HepG2 (cell line): ENCODE measurements at regions not wholly inside any gene's neighbourhood (a gene's known extent, or its start where the extent isn't known, plus 50 kb on each side); places are given as distances from the start of the nearest gene placed in this dataset.

Experiments used
- AKAP8 ChIP-seq: sonication (generic); formaldehyde crosslinking; IDR thresholded peaks from 2 replicates; pipeline ENCODE4 v1.5.1; 2020; ENCODE audit warnings: mild to moderate bottlenecking, missing genetic modification reagents
- ATF4 ChIP-seq, 2 experiments: fragments of 450-650 bp in 1 of 2; sonication (generic) in 1 of 2; formaldehyde crosslinking; IDR thresholded peaks; 2 replicates each; pipeline versions ENCODE4 v1.5.0 to v1.8.0; 2020 to 2022; ENCODE audit warnings: mild to moderate bottlenecking in 1 of 2, missing genetic modification reagents in 1 of 2
- ESRRA ChIP-seq: sonication (generic); formaldehyde crosslinking; IDR thresholded peaks from 2 replicates; pipeline ENCODE4 v1.5.1; 2020; ENCODE audit warnings: mild to moderate bottlenecking, low read depth, missing genetic modification reagents
- ETV5 ChIP-seq: IDR thresholded peaks from 2 replicates; pipeline ENCODE4 v1.6.1; 2018; ENCODE audit warnings: missing biosample characterization, missing genetic modification reagents, inconsistent platforms, borderline replicate concordance
- FOXA1 ChIP-seq, 2 experiments: fragments of 450-650 bp in 1 of 2; sonication (generic) in 1 of 2; formaldehyde crosslinking in 1 of 2; IDR thresholded peaks; 2 replicates each; pipeline versions ENCODE4 v1.4.0 to v1.6.1; 2016 to 2020; ENCODE audit warnings: missing genetic modification reagents in 1 of 2
- ISX ChIP-seq: sonication (generic); formaldehyde crosslinking; conservative IDR thresholded peaks from 2 replicates; pipeline ENCODE4 v1.5.0; 2020; ENCODE audit warnings: missing genetic modification reagents
- KAT2B ChIP-seq: fragments of 150-350 bp; IDR thresholded peaks from 2 replicates; pipeline ENCODE4 v1.6.1; 2014; ENCODE audit warnings: low read depth, low read length, borderline replicate concordance
- KLF6 ChIP-seq: IDR thresholded peaks from 2 replicates; pipeline ENCODE4 v1.8.0; 2016; ENCODE audit warnings: missing biosample characterization, missing genetic modification reagents
- NFE2L2 ChIP-seq: fragments of 150-350 bp; IDR thresholded peaks from 2 replicates; pipeline ENCODE4 v1.6.1; 2014; ENCODE audit warnings: low read length
- PCBP2 ChIP-seq: fragments of 200-400 bp; formaldehyde crosslinking; optimal IDR thresholded peaks from 2 replicates; pipeline ENCODE3; 2018; ENCODE audit warnings: low read length, low read depth; ENCODE audit not compliant: poor library complexity, severe bottlenecking
- RARA ChIP-seq: IDR thresholded peaks from 2 replicates; pipeline ENCODE4 v1.6.1; 2016; ENCODE audit warnings: missing genetic modification reagents, missing compliant biosample characterization
- TCF7L2 ChIP-seq: IDR thresholded peaks from 2 replicates; pipeline ENCODE4 v1.6.1; 2011; ENCODE audit warnings: mild to moderate bottlenecking, low read depth, low read length, moderate library complexity
- ZNF256 ChIP-seq: sonication (generic); formaldehyde crosslinking; conservative IDR thresholded peaks from 2 replicates; pipeline ENCODE4 v1.4.0; 2020; ENCODE audit warnings: missing genetic modification reagents
- ZNF460 ChIP-seq: sonication (generic); formaldehyde crosslinking; IDR thresholded peaks from 2 replicates; pipeline ENCODE4 v1.5.1; 2020; ENCODE audit warnings: missing genetic modification reagents, mild to moderate bottlenecking, borderline replicate concordance
- ZNF512 ChIP-seq: sonication (generic); formaldehyde crosslinking; IDR thresholded peaks from 2 replicates; pipeline ENCODE4 v1.4.0; 2020; ENCODE audit warnings: mild to moderate bottlenecking, missing genetic modification reagents
- ZNF558 ChIP-seq: sonication (generic); formaldehyde crosslinking; IDR thresholded peaks from 2 replicates; pipeline ENCODE4 v1.9.0; 2022; ENCODE audit warnings: mild to moderate bottlenecking, missing genetic modification reagents, borderline replicate concordance
- ZNF674 ChIP-seq: sonication (generic); formaldehyde crosslinking; IDR thresholded peaks from 2 replicates; pipeline ENCODE4 v1.5.0; 2020; ENCODE audit warnings: low read depth, mild to moderate bottlenecking, missing genetic modification reagents
- ZNF7 ChIP-seq: IDR thresholded peaks from 2 replicates; pipeline ENCODE4 v1.6.1; 2016; ENCODE audit warnings: missing biosample characterization, missing genetic modification reagents
- ZNF780A ChIP-seq: sonication (generic); formaldehyde crosslinking; IDR thresholded peaks from 2 replicates; pipeline ENCODE4 v1.8.0; 2022; ENCODE audit warnings: mild to moderate bottlenecking, missing genetic modification reagents, moderate library complexity
- TF ChIP-seq, protein P1 (sequence below): fragments of 450-650 bp; IDR thresholded peaks from 2 replicates; pipeline ENCODE4 v1.6.1; 2016
- TF ChIP-seq, protein P2 (sequence below): sonication (generic); formaldehyde crosslinking; conservative IDR thresholded peaks from 2 replicates; pipeline ENCODE4 v1.5.0; 2020; ENCODE audit warnings: missing genetic modification reagents
- TF ChIP-seq, protein P3 (sequence below): sonication (generic); formaldehyde crosslinking; IDR thresholded peaks from 2 replicates; pipeline ENCODE4 v1.5.0; 2020; ENCODE audit warnings: mild to moderate bottlenecking, missing genetic modification reagents

DNA sequence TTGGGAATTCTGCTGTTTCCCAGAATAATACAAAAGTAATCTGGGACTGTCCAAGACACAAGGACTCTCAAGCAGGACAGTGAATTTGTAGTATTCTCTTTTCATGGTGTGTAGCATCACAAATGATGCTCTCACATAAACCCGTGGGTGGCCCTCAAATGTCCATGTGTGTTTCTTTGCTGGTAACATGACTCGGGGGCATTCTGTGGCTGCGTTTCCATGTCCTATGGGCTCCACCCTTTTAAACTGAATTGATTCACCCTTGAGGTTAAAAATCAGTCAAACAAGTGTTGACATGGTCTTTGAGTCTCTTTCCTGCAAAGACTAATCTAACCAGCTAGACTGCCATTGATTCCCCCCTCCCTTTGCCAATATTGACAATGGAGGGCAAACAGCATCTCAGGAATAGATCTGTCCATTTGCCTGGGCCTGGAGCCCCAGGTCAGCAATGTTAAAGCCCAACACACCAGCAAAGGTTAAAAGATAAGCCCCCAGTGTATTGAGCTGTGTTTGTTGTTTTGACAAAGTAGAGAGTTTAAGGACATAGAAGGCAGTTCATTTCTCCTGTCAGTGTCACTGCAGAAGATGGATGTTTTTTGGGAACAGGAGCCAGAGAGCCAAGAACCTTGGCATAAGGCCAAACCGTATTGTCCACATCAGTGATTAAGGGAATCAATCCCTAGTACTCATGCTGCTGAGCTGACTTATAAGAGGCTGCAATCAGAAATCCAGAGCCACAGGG lies 117.1 kb upstream of the COX10 start (continued):
- TF ChIP-seq, protein P1, sequence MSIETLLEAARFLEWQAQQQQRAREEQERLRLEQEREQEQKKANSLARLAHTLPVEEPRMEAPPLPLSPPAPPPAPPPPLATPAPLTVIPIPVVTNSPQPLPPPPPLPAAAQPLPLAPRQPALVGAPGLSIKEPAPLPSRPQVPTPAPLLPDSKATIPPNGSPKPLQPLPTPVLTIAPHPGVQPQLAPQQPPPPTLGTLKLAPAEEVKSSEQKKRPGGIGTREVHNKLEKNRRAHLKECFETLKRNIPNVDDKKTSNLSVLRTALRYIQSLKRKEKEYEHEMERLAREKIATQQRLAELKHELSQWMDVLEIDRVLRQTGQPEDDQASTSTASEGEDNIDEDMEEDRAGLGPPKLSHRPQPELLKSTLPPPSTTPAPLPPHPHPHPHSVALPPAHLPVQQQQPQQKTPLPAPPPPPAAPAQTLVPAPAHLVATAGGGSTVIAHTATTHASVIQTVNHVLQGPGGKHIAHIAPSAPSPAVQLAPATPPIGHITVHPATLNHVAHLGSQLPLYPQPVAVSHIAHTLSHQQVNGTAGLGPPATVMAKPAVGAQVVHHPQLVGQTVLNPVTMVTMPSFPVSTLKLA, result no peak
- peak; percentile 82 for TF ChIP-seq FOXA1 (IDR thresholded peaks at IDR 0.05)
- peak; percentile 86 for TF ChIP-seq FOXA1 (CRISPR knock-in tag; IDR thresholded peaks at IDR 0.05)
- TF ChIP-seq PCBP2, result no peak
- TF ChIP-seq, protein P2, sequence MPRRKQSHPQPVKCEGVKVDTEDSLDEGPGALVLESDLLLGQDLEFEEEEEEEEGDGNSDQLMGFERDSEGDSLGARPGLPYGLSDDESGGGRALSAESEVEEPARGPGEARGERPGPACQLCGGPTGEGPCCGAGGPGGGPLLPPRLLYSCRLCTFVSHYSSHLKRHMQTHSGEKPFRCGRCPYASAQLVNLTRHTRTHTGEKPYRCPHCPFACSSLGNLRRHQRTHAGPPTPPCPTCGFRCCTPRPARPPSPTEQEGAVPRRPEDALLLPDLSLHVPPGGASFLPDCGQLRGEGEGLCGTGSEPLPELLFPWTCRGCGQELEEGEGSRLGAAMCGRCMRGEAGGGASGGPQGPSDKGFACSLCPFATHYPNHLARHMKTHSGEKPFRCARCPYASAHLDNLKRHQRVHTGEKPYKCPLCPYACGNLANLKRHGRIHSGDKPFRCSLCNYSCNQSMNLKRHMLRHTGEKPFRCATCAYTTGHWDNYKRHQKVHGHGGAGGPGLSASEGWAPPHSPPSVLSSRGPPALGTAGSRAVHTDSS (CRISPR knock-in tag), result no peak
- no peak for TF ChIP-seq ZNF674 (CRISPR knock-in tag)
- no peak for TF ChIP-seq NFE2L2
- TF ChIP-seq ZNF256, result no peak
- TF ChIP-seq TCF7L2, result no peak
- TF ChIP-seq RARA, result peak; percentile 94
- TF ChIP-seq AKAP8 (CRISPR knock-in tag), result 0 out of 2 replicates have a peak, but pooled peaks have one; percentile 44
- peak; percentile 73; the same call in 1 of the 2 replicates for TF ChIP-seq ETV5 (CRISPR knock-in tag)
- no peak; the same call in 1 of the 2 replicates for TF ChIP-seq ZNF558 (CRISPR knock-in tag)
- no peak for TF ChIP-seq ZNF780A (CRISPR knock-in tag)
- TF ChIP-seq ZNF7 (CRISPR knock-in tag), result no peak; the same call in 1 of the 2 replicates
- TF ChIP-seq KAT2B, result peak; percentile 73; the same call in 1 of the 2 replicates
- TF ChIP-seq ESRRA (CRISPR knock-in tag), result peak; percentile 66; the same call in 1 of the 2 replicates
- no peak for TF ChIP-seq ISX (CRISPR knock-in tag)
- no peak for TF ChIP-seq ZNF512 (CRISPR knock-in tag)
- peak in 1 of 2 experiments; percentile 51; a peak in 2 of 4 replicates for TF ChIP-seq ATF4 (CRISPR knock-in tag; IDR thresholded peaks at IDR 0.05)
- TF ChIP-seq, protein P3, sequence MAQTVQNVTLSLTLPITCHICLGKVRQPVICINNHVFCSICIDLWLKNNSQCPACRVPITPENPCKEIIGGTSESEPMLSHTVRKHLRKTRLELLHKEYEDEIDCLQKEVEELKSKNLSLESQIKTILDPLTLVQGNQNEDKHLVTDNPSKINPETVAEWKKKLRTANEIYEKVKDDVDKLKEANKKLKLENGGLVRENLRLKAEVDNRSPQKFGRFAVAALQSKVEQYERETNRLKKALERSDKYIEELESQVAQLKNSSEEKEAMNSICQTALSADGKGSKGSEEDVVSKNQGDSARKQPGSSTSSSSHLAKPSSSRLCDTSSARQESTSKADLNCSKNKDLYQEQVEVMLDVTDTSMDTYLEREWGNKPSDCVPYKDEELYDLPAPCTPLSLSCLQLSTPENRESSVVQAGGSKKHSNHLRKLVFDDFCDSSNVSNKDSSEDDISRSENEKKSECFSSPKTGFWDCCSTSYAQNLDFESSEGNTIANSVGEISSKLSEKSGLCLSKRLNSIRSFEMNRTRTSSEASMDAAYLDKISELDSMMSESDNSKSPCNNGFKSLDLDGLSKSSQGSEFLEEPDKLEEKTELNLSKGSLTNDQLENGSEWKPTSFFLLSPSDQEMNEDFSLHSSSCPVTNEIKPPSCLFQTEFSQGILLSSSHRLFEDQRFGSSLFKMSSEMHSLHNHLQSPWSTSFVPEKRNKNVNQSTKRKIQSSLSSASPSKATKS (CRISPR knock-in tag), result no peak
- TF ChIP-seq KLF6, result no peak
- TF ChIP-seq ZNF460 (CRISPR knock-in tag), result peak; percentile 47; the same call in 1 of the 2 replicates
